B cell (primary cell): ENCODE measurements at regions not wholly inside any gene's neighbourhood (a gene's known extent, or its start where the extent isn't known, plus 50 kb on each side); places are given as distances from the start of the nearest gene placed in this dataset.

ENCODE experiments used
- ATAC-seq: fragments of 200-7000 bp; cut with Tn5 transposase; one replicate; pipeline ENCODE4 v1.10.0; 2021; ENCODE audit warnings: low read depth, mild to moderate bottlenecking, moderate number of reproducible peaks, moderate library complexity
- CTCF ChIA-PET: fragments of 350-600 bp; sonication (Branson Sonifier 250); formaldehyde crosslinking; loops from one replicate; lab custom pipeline; 2021; ENCODE audit warnings: antibody characterized with exemption, inconsistent platforms; lab: Charles Lee
- POLR2A ChIA-PET: fragments of 350-600 bp; sonication (Branson Sonifier 250); formaldehyde crosslinking; loops from one replicate; lab custom pipeline; 2021; ENCODE audit warnings: antibody characterized with exemption; lab: Charles Lee
- DNase-seq: peaks from one replicate; pipeline ENCODE4 v3.0.0; 2013
- H2AFZ ChIP-seq: 2 replicates; pipeline ENCODE4 v1.6.1; 2012; ENCODE audit warnings: mild to moderate bottlenecking, low read depth, low read length; ENCODE audit not compliant: insufficient read depth, poor library complexity, severe bottlenecking
- H3K27ac ChIP-seq, 2 donors: 1 replicate in 1 of 2; 2 replicates in 1 of 2; pipeline ENCODE4 v1.5.1; 2012 to 2013; ENCODE audit warnings: low read length in 2 of 2, mild to moderate bottlenecking in 2 of 2, moderate library complexity in 1 of 2
- H3K27me3 ChIP-seq, 4 experiments: fragments of 200-600 bp in 1 of 4; sonication (generic) in 1 of 4; replicated peaks in 1 of 4; 1 replicate in 2 of 4; 2 replicates in 2 of 4; pipeline versions ENCODE4 v1.6.1 to v1.7.0; 2013 to 2016; ENCODE audit warnings: low read length in 3 of 4, mild to moderate bottlenecking in 2 of 4, mixed read lengths in 1 of 4, moderate library complexity in 1 of 4; ENCODE audit not compliant: insufficient read depth in 4 of 4, control insufficient read depth in 3 of 4; ENCODE audit errors: control extremely low read depth in 1 of 4
- H3K36me3 ChIP-seq, 2 experiments: replicated peaks in 1 of 2; 1 replicate in 1 of 2; 2 replicates in 1 of 2; pipeline versions ENCODE4 v1.6.1 to v1.7.1; 2013; ENCODE audit warnings: low read length in 1 of 2; ENCODE audit not compliant: insufficient read depth in 2 of 2, control insufficient read depth in 1 of 2; ENCODE audit errors: control extremely low read depth in 1 of 2, extremely low read depth in 1 of 2
- H3K4me1 ChIP-seq, 2 donors: fragments of 200-600 bp in 1 of 2; sonication (generic) in 1 of 2; 1 replicate in 1 of 2; 2 replicates in 1 of 2; pipeline versions ENCODE4 v1.5.1 to v1.6.1; 2013 to 2017; ENCODE audit warnings: low read length in 2 of 2; ENCODE audit not compliant: control insufficient read depth in 2 of 2, insufficient read depth in 2 of 2
- H3K4me2 ChIP-seq: replicated peaks from 2 replicates; pipeline ENCODE3; 2012; ENCODE audit warnings: mild to moderate bottlenecking, low read depth, low read length; ENCODE audit not compliant: poor library complexity, severe bottlenecking
- H3K4me3 ChIP-seq, 5 experiments: fragments of 200-600 bp in 1 of 5; sonication (generic) in 1 of 5; 1 replicate in 3 of 5; 2 replicates in 2 of 5; pipeline versions ENCODE4 v1.5.1 to v1.7.0; 2011 to 2016; ENCODE audit warnings: low read length in 4 of 5, mild to moderate bottlenecking in 4 of 5, low read depth in 2 of 5, control low read depth in 1 of 5, moderate library complexity in 1 of 5; ENCODE audit not compliant: insufficient read depth in 1 of 5; ENCODE audit errors: control extremely low read depth in 1 of 5, extremely low read depth in 1 of 5
- H3K79me2 ChIP-seq: fragments of 200-600 bp; sonication (generic); one replicate; pipeline ENCODE4 v1.6.0; 2016; ENCODE audit warnings: low read length; ENCODE audit not compliant: control insufficient read depth, insufficient read depth
- H3K9ac ChIP-seq: fragments of 200-600 bp; sonication (generic); 2 replicates; pipeline ENCODE4 v1.6.1; 2017; ENCODE audit warnings: mild to moderate bottlenecking, low read length, moderate library complexity
- H3K9me3 ChIP-seq, 3 donors: one replicate each; pipeline versions ENCODE4 v1.6.1 to v1.7.1; 2013; ENCODE audit warnings: low read length in 2 of 3; ENCODE audit not compliant: control insufficient read depth in 2 of 3, insufficient read depth in 1 of 3; ENCODE audit errors: control extremely low read depth in 1 of 3
- H4K20me1 ChIP-seq: 2 replicates; pipeline ENCODE4 v1.6.0; 2012; ENCODE audit warnings: mild to moderate bottlenecking, low read length; ENCODE audit not compliant: insufficient read depth, control insufficient read depth, poor library complexity, severe bottlenecking
- H3K27ac Mint-ChIP-seq: one replicate; pipeline ENCODE4 v1.8.0; 2021; ENCODE audit warnings: mixed read lengths
- H3K27me3 Mint-ChIP-seq: one replicate; pipeline ENCODE4 v1.8.0; 2021; ENCODE audit warnings: mixed read lengths
- H3K4me1 Mint-ChIP-seq: one replicate; pipeline ENCODE4 v1.8.0; 2021; ENCODE audit warnings: mixed read lengths
- H3K4me3 Mint-ChIP-seq: one replicate; pipeline ENCODE4 v1.8.0; 2021; ENCODE audit warnings: mixed read lengths
- H3K9me3 Mint-ChIP-seq: one replicate; pipeline ENCODE4 v1.8.0; 2022; ENCODE audit warnings: mixed read lengths; ENCODE audit not compliant: insufficient read depth
- CTCF ChIP-seq: fragments of 200-600 bp; IDR thresholded peaks from one replicate; pipeline ENCODE4 v1.8.0; 2022; ENCODE audit warnings: antibody characterized with exemption, mild to moderate bottlenecking
- EZH2 ChIP-seq: IDR thresholded peaks from 2 replicates; pipeline ENCODE4 v1.6.1; 2012; ENCODE audit warnings: borderline replicate concordance, low read depth, mild to moderate bottlenecking, moderate library complexity, low read length; ENCODE audit not compliant: insufficient read depth, poor library complexity, severe bottlenecking
- WGBS: methylation state at CpG from one replicate; pipeline ENCODE4 v1.1.5; 2013; ENCODE audit warnings: missing lambda C conversion rate; ENCODE audit not compliant: insufficient coverage; 5-methylcytosine and 5-hydroxymethylcytosine counted together
- intact Hi-C: fragments of 100-400 bp; cut with micrococcal nuclease; formaldehyde crosslinking; loops from one replicate; pipeline ENCODE4 v1.10.0; 2022

DNA sequence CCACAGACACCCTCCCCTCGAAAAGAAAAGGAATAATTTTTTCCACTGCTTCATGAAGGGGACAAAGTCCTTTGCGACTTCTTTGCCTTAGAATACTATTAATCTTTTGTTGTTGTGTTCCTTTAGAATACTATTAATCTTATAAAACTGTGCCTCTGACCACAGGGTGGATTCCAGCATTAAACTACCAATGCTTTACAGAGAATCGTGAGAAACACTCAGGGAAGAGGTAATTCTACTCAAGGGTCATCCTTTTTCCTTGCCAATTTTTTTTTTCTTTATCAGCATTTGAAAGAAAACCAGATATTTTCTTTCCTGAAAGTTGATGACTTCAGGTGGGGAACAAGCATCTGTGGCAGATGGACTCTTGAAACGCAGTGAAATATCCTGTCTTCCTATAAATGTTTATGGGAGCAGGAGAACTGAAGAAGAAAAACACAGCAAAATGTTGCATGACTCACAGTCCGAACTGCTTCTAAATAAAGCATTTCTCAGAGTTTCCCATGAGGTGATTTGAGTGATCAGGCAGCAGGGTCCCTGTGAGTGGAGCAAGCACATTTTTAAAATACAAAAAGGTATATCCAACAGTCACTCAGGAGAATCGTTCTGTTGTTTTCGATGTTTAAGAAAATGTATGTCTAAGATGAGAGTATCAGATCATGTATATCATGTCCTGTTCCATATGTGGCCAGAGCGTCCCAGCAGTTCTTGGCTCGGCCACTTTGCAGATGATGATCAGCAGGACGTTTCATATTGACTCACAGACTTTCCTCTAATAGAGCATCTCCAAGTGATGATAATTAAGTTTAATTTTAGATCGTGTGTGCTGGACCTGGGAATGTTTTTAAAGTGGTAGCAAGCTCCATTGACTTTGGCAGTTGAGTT, 154.2 kb upstream of the RUNX1 start:
- no peaks in the 10 kb centered on the region for H3K9me3 Mint-ChIP-seq
- H3K27me3 ChIP-seq: no peaks in the 10 kb centered on the region
- 80% methylated on average over 2 of the region's 11 CpGs for WGBS
- no peak for DNase-seq
- no peak overlapping the region for H3K9ac ChIP-seq
- H3K4me3 ChIP-seq: no peak overlapping the region
- TF ChIP-seq EZH2: no peak
- TF ChIP-seq CTCF: no peak
- H3K9me3 ChIP-seq: peaks cover 0 to 5% (median 0%) of the 10 kb centered on the region in 3 donors
- no peak overlapping the region for H3K4me2 ChIP-seq
- ChIA-PET POLR2A (no interaction called here), CTCF (interaction anchor here (3.4 kb wide), 1 partner anchor 153 kb away, joined by 11 read pairs; no protein-coding TSS in a partner anchor)
- H3K27ac Mint-ChIP-seq: no peak overlapping the region
- ATAC-seq: no peak
- H3K79me2 ChIP-seq: no peaks in the 10 kb centered on the region
- no peak overlapping the region for H3K27ac ChIP-seq
- no peak overlapping the region for H3K4me3 Mint-ChIP-seq
- intact Hi-C loops: loop anchor here (5.0 kb wide), 1 partner anchor 156 kb away; the partner anchor contains the start of gene RUNX1
- no peaks in the 10 kb centered on the region for H3K36me3 ChIP-seq
- peaks cover 24% of the 10 kb centered on the region for H3K4me1 Mint-ChIP-seq
- H2AFZ ChIP-seq: no peak overlapping the region
- H3K4me1 ChIP-seq: peaks cover 23 to 29% of the 10 kb centered on the region in 2 donors
- no peaks in the 10 kb centered on the region for H3K27me3 Mint-ChIP-seq
- no peaks in the 10 kb centered on the region for H4K20me1 ChIP-seq

- Histone ChIP-seq H3K27ac (no peak overlapping the region), H2AFZ (no peak overlapping the region), H3K36me3 (no peaks in the 10 kb centered on the region), H3K27me3 (no peaks in the 10 kb centered on the region), H3K9me3 (peaks cover 0 to 5% (median 0%) of the 10 kb centered on the region in 3 donors), H3K4me3 (no peak overlapping the region), H3K79me2 (no peaks in the 10 kb centered on the region), H3K9ac (no peak overlapping the region), H3K4me1 (peaks cover 23 to 29% of the 10 kb centered on the region in 2 donors), H4K20me1 (no peaks in the 10 kb centered on the region), H3K4me2 (no peak overlapping the region)
- no peak overlapping the region for H3K27ac Mint-ChIP-seq
- ChIA-PET CTCF (no interaction called here), POLR2A (no interaction called here)
- peaks cover 24% of the 10 kb centered on the region for H3K4me1 Mint-ChIP-seq
- ATAC-seq (no peak), DNase-seq (no peak)
- intact Hi-C loops: loop anchor here (5.0 kb wide), 1 partner anchor 155 kb away; the partner anchor contains the start of gene RUNX1
- TF ChIP-seq EZH2 (no peak), CTCF (no peak)
- H3K4me3 Mint-ChIP-seq: no peak overlapping the region
- H3K9me3 Mint-ChIP-seq: no peaks in the 10 kb centered on the region
- H3K27me3 Mint-ChIP-seq: no peaks in the 10 kb centered on the region
These were observed 153.3 kb upstream of the RUNX1 start for GRCh38 chr21:35202431-35202830.
